ENCODE measurements at regions not wholly inside any gene's neighbourhood (a gene's known extent, or its start where the extent isn't known, plus 50 kb on each side); places are given as distances from the start of the nearest gene placed in this dataset.

DNA sequence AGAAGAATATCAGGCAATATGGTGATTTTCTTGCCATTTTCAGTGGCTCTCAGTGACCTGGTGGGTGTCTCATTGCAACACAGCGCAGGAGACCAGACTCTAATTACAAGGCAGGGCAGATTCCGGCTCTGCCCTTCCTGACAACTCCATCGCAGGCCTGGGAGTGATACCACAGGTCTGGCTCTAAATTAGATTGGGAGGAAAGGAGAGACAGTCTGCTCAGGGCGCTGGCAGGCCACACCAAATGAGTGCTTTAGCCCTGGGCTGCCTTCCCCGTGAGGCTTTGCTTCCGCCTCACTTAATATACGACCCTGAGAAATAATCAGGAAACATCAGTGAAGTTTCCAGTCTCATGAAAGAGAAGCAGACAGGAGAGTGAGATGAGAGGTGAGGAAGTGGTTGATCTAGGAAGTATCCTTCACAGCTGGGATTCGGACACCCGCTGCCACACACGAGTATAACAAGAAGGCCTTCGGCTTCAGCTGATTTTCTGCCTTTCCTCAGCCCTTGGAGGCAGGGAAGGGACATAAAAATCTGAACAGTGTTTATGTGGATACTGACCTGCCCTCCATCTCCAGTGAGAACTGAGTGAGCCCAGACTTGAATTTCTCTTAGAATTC is 73.7 kb upstream of the PROK2 start:
- Mint-ChIP-seq H3K27me3 (ENCODE audit: low read depth, unreplicated experiment) (peaks cover 22% of the 10 kb centered on the region), H3K27ac (ENCODE audit: unreplicated experiment) (no peak overlapping the region), H3K4me3 (ENCODE audit: unreplicated experiment) (no peak overlapping the region), H3K36me3 (ENCODE audit: low read depth, unreplicated experiment) (no peaks in the 10 kb centered on the region), H3K9me3 (ENCODE audit: unreplicated experiment) (peaks cover 3% of the 10 kb centered on the region), H3K4me1 (ENCODE audit: low read depth, unreplicated experiment) (no peaks in the 10 kb centered on the region)
- no peaks in the 10 kb centered on the region for H4K20me1 ChIP-seq (ENCODE audit: insufficient read depth, low read length)
- FAIRE-seq (no peak), DNase-seq (ENCODE audit: low read depth) (no peak)
- TF ChIP-seq, protein P1, sequence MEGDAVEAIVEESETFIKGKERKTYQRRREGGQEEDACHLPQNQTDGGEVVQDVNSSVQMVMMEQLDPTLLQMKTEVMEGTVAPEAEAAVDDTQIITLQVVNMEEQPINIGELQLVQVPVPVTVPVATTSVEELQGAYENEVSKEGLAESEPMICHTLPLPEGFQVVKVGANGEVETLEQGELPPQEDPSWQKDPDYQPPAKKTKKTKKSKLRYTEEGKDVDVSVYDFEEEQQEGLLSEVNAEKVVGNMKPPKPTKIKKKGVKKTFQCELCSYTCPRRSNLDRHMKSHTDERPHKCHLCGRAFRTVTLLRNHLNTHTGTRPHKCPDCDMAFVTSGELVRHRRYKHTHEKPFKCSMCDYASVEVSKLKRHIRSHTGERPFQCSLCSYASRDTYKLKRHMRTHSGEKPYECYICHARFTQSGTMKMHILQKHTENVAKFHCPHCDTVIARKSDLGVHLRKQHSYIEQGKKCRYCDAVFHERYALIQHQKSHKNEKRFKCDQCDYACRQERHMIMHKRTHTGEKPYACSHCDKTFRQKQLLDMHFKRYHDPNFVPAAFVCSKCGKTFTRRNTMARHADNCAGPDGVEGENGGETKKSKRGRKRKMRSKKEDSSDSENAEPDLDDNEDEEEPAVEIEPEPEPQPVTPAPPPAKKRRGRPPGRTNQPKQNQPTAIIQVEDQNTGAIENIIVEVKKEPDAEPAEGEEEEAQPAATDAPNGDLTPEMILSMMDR (IDR thresholded peaks at IDR 0.05; ENCODE audit: insufficient read depth, low read depth, low read length) = no peak
- TF ChIP-seq EZH2 (IDR thresholded peaks at IDR 0.05; ENCODE audit: insufficient read depth, low read length) = no peak
- H3K4me2 ChIP-seq (ENCODE audit: low read length) = no peak overlapping the region
- peaks cover 9% of the 10 kb centered on the region for H3K27me3 ChIP-seq (ENCODE audit: insufficient read depth, low read length)
- H3K27ac ChIP-seq (ENCODE audit: low read depth, low read length) = no peak overlapping the region
- no peaks in the 10 kb centered on the region for H3K79me2 ChIP-seq (ENCODE audit: insufficient read depth, low read length)
- H3K9me3 ChIP-seq (ENCODE audit: insufficient read depth, low read depth, low read length) = peaks cover 5% of the 10 kb centered on the region
- no peaks in the 10 kb centered on the region for H3K36me3 ChIP-seq (ENCODE audit: insufficient read depth, low read length)
- H2AFZ ChIP-seq (ENCODE audit: low read depth, low read length) = no peak overlapping the region
- H3K9ac ChIP-seq (ENCODE audit: low read length) = no peak overlapping the region
- no peak overlapping the region for H3K4me3 ChIP-seq (ENCODE audit: insufficient read depth, low read depth, low read length)
- no peaks in the 10 kb centered on the region for H3K4me1 ChIP-seq (ENCODE audit: insufficient read depth, low read length)

DNA sequence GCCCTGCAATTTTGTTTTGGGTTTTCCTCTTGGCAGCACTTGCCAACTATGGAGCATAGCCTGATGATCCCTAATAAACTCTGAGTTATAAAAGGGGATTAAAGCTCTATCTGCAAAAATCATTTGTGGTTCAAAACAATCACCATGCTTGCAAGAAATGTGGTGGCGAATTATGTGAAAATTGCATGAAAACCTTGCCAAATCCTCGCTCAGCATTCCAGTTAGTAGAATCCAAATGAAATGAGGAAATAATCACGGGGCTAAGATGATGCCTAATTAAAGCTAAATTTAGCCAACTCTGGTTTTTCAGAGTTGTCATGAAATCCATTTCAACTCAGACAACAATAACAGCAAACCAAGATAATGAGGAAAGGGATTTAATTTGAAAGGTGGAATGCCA is 73.0 kb upstream of the PROK2 start:
- no peak overlapping the region for H3K4me3 Mint-ChIP-seq (ENCODE audit: unreplicated experiment)
- Histone ChIP-seq H3K4me3 (ENCODE audit: insufficient read depth, low read depth, low read length) (no peak overlapping the region), H2AFZ (ENCODE audit: low read depth, low read length) (no peak overlapping the region), H3K9me3 (ENCODE audit: insufficient read depth, low read depth, low read length) (peaks cover 5% of the 10 kb centered on the region), H3K4me2 (ENCODE audit: low read length) (no peak overlapping the region), H3K4me1 (ENCODE audit: insufficient read depth, low read length) (no peaks in the 10 kb centered on the region), H4K20me1 (ENCODE audit: insufficient read depth, low read length) (no peaks in the 10 kb centered on the region), H3K27me3 (ENCODE audit: insufficient read depth, low read length) (peaks cover 9% of the 10 kb centered on the region), H3K79me2 (ENCODE audit: insufficient read depth, low read length) (no peaks in the 10 kb centered on the region), H3K36me3 (ENCODE audit: insufficient read depth, low read length) (no peaks in the 10 kb centered on the region), H3K9ac (ENCODE audit: low read length) (no peak overlapping the region), H3K27ac (ENCODE audit: low read depth, low read length) (no peak overlapping the region)
- H3K27ac Mint-ChIP-seq (ENCODE audit: unreplicated experiment) = no peak overlapping the region
- FAIRE-seq (no peak), DNase-seq (ENCODE audit: low read depth) (no peak)
- H3K4me1 Mint-ChIP-seq (ENCODE audit: low read depth, unreplicated experiment) = no peaks in the 10 kb centered on the region
- H3K36me3 Mint-ChIP-seq (ENCODE audit: low read depth, unreplicated experiment) = no peaks in the 10 kb centered on the region
- H3K9me3 Mint-ChIP-seq (ENCODE audit: unreplicated experiment) = peaks cover 3% of the 10 kb centered on the region
- H3K27me3 Mint-ChIP-seq (ENCODE audit: low read depth, unreplicated experiment) = peaks cover 22% of the 10 kb centered on the region
- TF ChIP-seq, protein P1 (IDR thresholded peaks at IDR 0.05; ENCODE audit: insufficient read depth, low read depth, low read length) = no peak
- TF ChIP-seq EZH2 (IDR thresholded peaks at IDR 0.05; ENCODE audit: insufficient read depth, low read length) = no peak

DNA sequence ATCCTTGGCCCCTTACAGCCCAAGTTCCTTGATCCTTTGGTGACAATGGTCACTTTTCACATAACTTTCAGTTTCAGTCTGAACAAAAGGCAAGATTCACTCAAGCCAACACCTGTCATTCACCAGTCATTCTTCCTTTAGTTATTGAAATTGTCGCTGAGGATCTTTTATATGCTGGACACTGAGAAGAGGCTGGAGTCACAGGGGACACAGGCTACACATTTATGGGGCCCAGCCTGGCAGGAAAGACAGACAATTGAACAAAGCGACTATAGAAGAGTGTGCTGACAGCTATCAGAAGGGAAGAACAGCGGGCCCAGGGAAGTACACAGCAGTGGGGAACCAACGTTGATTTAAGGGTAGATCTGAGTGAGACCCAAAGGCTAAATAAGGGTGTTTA is 69.8 kb upstream of the PROK2 start:
- no peaks in the 10 kb centered on the region for H3K4me1 Mint-ChIP-seq (ENCODE audit: low read depth, unreplicated experiment)

More for the DNA sequence above, 69.8 kb upstream of the PROK2 start:
- DNase-seq (ENCODE audit: low read depth) = no peak
- H3K9ac ChIP-seq (ENCODE audit: low read length) = no peak overlapping the region
- Mint-ChIP-seq H3K36me3 (ENCODE audit: low read depth, unreplicated experiment) (no peaks in the 10 kb centered on the region), H3K4me3 (ENCODE audit: unreplicated experiment) (no peak overlapping the region), H3K9me3 (ENCODE audit: unreplicated experiment) (no peaks in the 10 kb centered on the region), H3K27ac (ENCODE audit: unreplicated experiment) (no peak overlapping the region), H3K27me3 (ENCODE audit: low read depth, unreplicated experiment) (peaks cover 18% of the 10 kb centered on the region)
- no peaks in the 10 kb centered on the region for H4K20me1 ChIP-seq (ENCODE audit: insufficient read depth, low read length)
- no peaks in the 10 kb centered on the region for H3K4me1 ChIP-seq (ENCODE audit: insufficient read depth, low read length)
- no peaks in the 10 kb centered on the region for H3K79me2 ChIP-seq (ENCODE audit: insufficient read depth, low read length)
- no peaks in the 10 kb centered on the region for H3K9me3 ChIP-seq (ENCODE audit: insufficient read depth, low read depth, low read length)
- no peaks in the 10 kb centered on the region for H3K36me3 ChIP-seq (ENCODE audit: insufficient read depth, low read length)
- no peak for FAIRE-seq
- H2AFZ ChIP-seq (ENCODE audit: low read depth, low read length) = no peak overlapping the region
- no peak overlapping the region for H3K27ac ChIP-seq (ENCODE audit: low read depth, low read length)
- peaks cover 9% of the 10 kb centered on the region for H3K27me3 ChIP-seq (ENCODE audit: insufficient read depth, low read length)
- no peak for TF ChIP-seq EZH2 (IDR thresholded peaks at IDR 0.05; ENCODE audit: insufficient read depth, low read length)
- H3K4me2 ChIP-seq (ENCODE audit: low read length) = no peak overlapping the region
- no peak overlapping the region for H3K4me3 ChIP-seq (ENCODE audit: insufficient read depth, low read depth, low read length)

All from astrocyte (in vitro differentiated cells and primary cell).